ENCODE measurements at regions not wholly inside any gene's neighbourhood (a gene's known extent, or its start where the extent isn't known, plus 50 kb on each side); places are given as distances from the start of the nearest gene placed in this dataset.

DNA sequence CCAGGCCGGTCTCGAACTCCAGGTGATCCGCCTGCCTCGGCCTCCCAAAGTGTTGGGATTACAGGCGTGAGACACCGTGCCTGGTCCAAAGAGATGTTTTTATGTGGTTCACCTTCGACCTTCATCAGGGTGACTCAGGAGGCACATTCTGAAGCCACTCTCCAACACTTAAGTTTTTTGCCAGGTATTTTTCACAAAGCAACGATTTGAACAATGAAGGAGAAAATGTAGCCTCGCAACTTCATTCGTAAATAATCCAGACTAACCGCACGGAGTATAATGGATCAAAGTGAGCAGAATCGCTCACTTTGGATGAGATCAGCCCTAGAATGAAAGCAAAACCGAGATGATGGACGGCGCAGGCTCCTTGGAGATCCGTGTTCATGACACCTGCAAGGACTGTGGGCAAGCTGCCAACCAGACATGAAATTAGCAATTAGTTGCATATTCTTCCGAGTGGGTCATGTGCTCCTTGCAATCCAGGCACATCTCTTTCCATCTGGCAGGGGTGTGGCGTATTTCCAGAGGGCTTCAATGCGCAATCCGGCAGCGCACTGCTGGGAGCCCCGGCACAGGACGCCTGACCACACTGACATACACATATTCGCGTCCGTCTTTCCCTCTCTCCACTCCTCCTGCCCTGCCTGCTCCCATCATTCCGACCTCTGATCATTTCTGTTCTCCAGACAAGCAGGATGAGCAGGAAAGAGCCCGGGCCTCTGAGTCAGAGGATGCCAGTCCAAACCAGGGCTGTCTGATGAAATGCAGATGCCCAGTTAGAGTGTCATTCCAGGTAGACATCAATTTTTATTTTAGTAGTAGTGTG, 148.4 kb downstream of the KLF6 start:
- TF ChIP-seq GATA3 (IDR thresholded peaks at IDR 0.05; ENCODE audit: low read depth, low read length) (no peak), GATA2 (IDR thresholded peaks at IDR 0.05; ENCODE audit: low read depth, low read length) (no peak)

DNA sequence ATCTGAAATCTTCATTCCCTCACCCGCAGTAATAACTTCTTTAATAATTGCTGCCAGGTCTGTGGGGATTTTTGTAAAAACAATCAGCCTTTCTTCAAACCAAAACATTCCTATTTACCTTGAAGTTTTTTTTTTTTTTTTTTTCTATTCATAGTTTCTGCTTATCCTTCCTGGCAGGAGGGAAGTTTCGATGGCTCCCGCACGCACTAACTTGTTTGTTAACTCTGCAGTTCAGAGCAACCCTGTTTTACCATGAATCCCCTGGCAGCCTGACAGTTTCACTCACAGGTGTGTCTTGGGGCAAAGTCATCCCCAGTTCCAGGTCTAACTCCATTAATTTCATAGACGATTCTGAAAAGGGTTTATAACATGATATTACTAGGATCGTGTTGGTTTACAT, 149.3 kb downstream of the KLF6 start:
- TF ChIP-seq GATA3 (IDR thresholded peaks at IDR 0.05; ENCODE audit: low read depth, low read length) (no peak), GATA2 (IDR thresholded peaks at IDR 0.05; ENCODE audit: low read depth, low read length) (no peak)

DNA sequence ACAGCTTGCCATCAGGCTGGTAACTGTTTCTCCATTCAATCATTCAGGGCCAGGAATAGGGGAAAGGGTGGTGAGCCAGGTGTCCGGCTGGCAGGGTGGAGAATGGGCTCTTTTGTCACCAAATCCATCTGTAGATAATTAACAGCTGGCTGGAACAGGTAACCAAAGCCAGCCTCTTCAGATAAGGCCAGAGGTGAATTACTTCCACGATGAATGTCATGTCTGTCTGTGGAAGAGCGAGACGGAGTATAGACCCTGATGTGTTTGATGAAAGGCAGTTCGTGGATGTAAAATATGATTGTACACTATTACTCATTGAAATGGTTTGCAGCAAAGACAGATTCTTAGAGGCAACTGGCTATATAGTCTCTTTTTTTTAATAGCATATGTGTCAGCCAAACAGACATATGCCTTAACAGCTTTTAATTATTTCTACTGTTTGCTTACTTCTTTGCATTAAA, 149.8 kb downstream of the KLF6 start:
- no peak for TF ChIP-seq GATA3 (IDR thresholded peaks at IDR 0.05; ENCODE audit: low read depth, low read length)
- TF ChIP-seq GATA2 (IDR thresholded peaks at IDR 0.05; ENCODE audit: low read depth, low read length): no peak

GRCh38 chr10:3631701-3632330, 153.2 kb downstream of the KLF6 start:
- TF ChIP-seq GATA2 (IDR thresholded peaks at IDR 0.05; ENCODE audit: low read depth, low read length) (no peak), GATA3 (IDR thresholded peaks at IDR 0.05; ENCODE audit: low read depth, low read length) (no peak)

DNA sequence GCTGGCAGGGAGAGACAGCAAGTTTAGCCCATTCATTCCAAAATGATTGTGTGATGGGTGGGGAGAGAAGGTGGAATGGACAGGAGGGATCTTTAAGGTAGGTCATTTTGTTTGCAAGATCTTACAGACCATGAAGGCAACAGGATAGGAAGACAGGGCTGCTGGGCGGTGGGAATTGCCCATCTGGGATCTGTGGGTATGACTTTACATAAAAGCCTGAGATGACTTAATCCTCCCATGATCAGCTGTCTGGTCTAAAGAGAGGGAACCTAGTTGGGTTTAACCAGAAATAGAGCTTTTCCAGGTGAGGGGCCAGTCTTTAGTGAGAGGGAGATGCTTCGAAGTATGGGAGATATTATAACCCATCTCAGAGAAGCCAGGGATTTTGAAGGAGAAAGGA, 153.7 kb downstream of the KLF6 start:
- no peak for TF ChIP-seq GATA2 (IDR thresholded peaks at IDR 0.05; ENCODE audit: low read depth, low read length)
- TF ChIP-seq GATA3 (IDR thresholded peaks at IDR 0.05; ENCODE audit: low read depth, low read length): no peak

DNA sequence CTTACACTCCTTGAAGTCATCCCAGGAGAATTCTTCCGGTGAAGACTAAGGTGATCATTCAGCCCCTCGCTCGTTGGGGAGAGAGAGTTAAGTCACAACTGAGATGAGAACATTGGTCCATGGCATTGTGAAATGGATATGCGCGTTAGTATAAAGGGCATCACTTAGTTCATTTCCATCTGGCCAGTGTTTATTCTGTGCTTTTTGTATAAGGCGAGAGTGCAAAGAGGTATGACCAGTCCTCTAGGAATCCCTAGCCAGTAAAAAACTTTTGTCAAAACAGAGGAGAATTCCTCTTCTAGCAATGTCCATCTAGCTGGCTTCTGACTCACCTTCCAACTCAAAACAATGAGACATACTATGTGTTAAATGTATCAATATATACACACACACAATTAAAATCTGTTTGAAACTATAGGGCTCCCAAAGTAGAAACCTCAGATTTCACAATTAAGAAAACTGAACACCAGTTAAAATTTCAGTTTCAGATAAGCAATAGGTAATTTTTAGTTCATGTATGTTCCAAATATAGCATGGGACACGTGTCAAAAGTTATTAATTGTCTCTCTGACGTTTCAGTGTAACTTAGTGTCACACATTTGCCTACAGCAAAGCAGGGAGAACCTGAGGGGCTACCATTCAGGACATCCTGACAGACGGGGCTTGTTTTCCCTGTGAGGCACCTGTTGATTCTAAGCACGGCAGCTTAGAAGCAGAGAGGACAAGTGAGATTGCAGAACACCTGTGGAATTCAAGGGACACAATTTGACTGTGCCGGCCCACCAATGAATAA, 158.9 kb downstream of the KLF6 start:
- TF ChIP-seq GATA3 (IDR thresholded peaks at IDR 0.05; ENCODE audit: low read depth, low read length) (no peak), GATA2 (IDR thresholded peaks at IDR 0.05; ENCODE audit: low read depth, low read length) (no peak)

DNA sequence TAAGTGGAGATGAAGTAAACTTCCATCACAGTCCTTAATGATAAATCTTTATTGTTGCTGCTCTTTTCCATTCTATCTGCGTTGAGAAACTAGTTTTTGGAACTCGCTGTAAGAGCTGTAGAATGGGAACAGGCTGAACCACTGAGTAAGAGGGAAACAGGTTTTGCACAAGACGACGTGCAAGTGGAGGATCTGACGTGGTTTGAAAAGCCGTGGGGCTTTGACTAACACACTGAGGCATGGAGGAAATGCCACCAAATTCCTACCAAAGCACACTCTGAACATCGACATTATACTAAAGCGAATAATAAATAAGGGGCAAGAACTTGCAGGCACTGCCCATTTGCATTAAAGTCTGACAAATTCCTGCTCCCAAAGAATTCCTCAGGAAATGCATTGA, 160.6 kb downstream of the KLF6 start:
- TF ChIP-seq GATA2 (IDR thresholded peaks at IDR 0.05; ENCODE audit: low read depth, low read length): no peak
- no peak for TF ChIP-seq GATA3 (IDR thresholded peaks at IDR 0.05; ENCODE audit: low read depth, low read length)

- TF ChIP-seq GATA3 (IDR thresholded peaks at IDR 0.05; ENCODE audit: low read depth, low read length) (no peak), GATA2 (IDR thresholded peaks at IDR 0.05; ENCODE audit: low read depth, low read length) (no peak)
Observed at GRCh38 chr10:3623746-3624145, 161.3 kb downstream of the KLF6 start.

GRCh38 chr10:3622845-3623621, 162.0 kb downstream of the KLF6 start:
- TF ChIP-seq GATA3 (IDR thresholded peaks at IDR 0.05; ENCODE audit: low read depth, low read length) (no peak), GATA2 (IDR thresholded peaks at IDR 0.05; ENCODE audit: low read depth, low read length) (no peak)

- TF ChIP-seq GATA3 (IDR thresholded peaks at IDR 0.05; ENCODE audit: low read depth, low read length): no peak
- TF ChIP-seq GATA2 (IDR thresholded peaks at IDR 0.05; ENCODE audit: low read depth, low read length): no peak
Observed at GRCh38 chr10:3622427-3622826, 162.6 kb downstream of the KLF6 start.

GRCh38 chr10:3620818-3621217, 164.2 kb downstream of the KLF6 start:
- no peak for TF ChIP-seq GATA3 (IDR thresholded peaks at IDR 0.05; ENCODE audit: low read depth, low read length)
- no peak for TF ChIP-seq GATA2 (IDR thresholded peaks at IDR 0.05; ENCODE audit: low read depth, low read length)

DNA sequence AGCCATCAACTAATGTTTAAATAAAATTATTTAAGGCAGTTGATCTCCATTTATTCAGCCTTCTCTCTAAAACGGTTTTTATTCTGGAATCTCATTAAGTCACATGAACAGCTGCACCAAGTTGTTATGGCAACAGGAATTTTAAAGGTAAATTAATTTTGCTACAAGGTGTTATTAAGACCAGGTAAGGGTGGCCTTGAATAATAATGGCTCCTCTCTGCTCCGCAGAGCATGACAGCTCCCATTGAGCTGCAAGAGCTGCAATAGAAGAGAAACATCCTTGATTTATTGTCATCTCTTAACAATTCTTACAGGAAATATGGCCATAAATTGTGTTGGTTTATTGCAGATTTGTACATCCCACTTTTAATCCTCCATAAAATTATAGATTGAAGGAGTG, 165.8 kb downstream of the KLF6 start:
- TF ChIP-seq GATA3 (IDR thresholded peaks at IDR 0.05; ENCODE audit: low read depth, low read length): no peak
- TF ChIP-seq GATA2 (IDR thresholded peaks at IDR 0.05; ENCODE audit: low read depth, low read length): no peak

- TF ChIP-seq GATA2 (IDR thresholded peaks at IDR 0.05; ENCODE audit: low read depth, low read length): no peak
- no peak for TF ChIP-seq GATA3 (IDR thresholded peaks at IDR 0.05; ENCODE audit: low read depth, low read length)
Observed at GRCh38 chr10:3616880-3617279, 168.1 kb downstream of the KLF6 start.

DNA sequence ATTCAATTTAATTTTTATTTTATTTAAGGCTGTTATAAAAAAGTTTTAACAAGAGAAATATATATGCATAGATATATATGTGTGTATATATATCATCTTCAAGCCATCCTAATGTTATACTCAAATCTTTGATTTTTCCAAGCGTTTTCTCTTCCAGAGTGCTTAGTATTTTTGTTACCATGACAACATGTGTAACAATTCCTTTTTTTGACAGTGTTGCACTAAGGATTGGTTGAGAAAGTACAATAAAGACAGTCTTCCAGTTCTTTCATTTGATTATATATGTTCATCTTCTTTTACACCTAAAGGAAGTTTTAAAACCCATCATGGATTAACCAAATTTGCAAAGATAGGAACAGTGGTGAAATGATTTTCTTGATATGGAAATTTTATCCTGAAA, 171.7 kb downstream of the KLF6 start:
- no peak for TF ChIP-seq GATA3 (IDR thresholded peaks at IDR 0.05; ENCODE audit: low read depth, low read length)
- no peak for TF ChIP-seq GATA2 (IDR thresholded peaks at IDR 0.05; ENCODE audit: low read depth, low read length)

Data from SH-SY5Y (cell line).